ENCODE measurements at regions not wholly inside any gene's neighbourhood (a gene's known extent, or its start where the extent isn't known, plus 50 kb on each side); places are given as distances from the start of the nearest gene placed in this dataset.
"Not testable (repeated sequence)": the region's sequence is repeated elsewhere in the genome, so short reads cannot be mapped to it uniquely, and the experiment has no call there.

GRCh38 chr4:173642509-173642908, 112.5 kb upstream of the HAND2 start:
- H3K4me3 ChIP-seq = no peak overlapping the region
- intact Hi-C loops (cut with DNase I) = no loop called here
- no peaks in the 10 kb centered on the region for H3K9me3 ChIP-seq
- WGBS, 3 donors = 53 to 65% (median 61%) methylated on average over 3 of the region's 3 CpGs
- no peaks in the 10 kb centered on the region for H3K36me3 ChIP-seq
- TF ChIP-seq CTCF (IDR thresholded peaks at IDR 0.05) (no peak), POLR2A (IDR thresholded peaks at IDR 0.05) (no peak), EP300 (IDR thresholded peaks at IDR 0.05) (no peak)
- DNase-seq = no peak
- H3K27ac ChIP-seq = no peak overlapping the region
- H3K4me1 ChIP-seq (ENCODE audit: insufficient read depth) = no peaks in the 10 kb centered on the region
- no peaks in the 10 kb centered on the region for H3K27me3 ChIP-seq

- no peaks in the 10 kb centered on the region for H3K4me1 ChIP-seq (ENCODE audit: insufficient read depth)
- no peak overlapping the region for H3K4me3 ChIP-seq
- H3K27ac ChIP-seq = no peak overlapping the region
- DNase-seq = no peak
- no peaks in the 10 kb centered on the region for H3K9me3 ChIP-seq
- H3K27me3 ChIP-seq = no peaks in the 10 kb centered on the region
- intact Hi-C loops (cut with DNase I) = no loop called here
- no peaks in the 10 kb centered on the region for H3K36me3 ChIP-seq
- TF ChIP-seq EP300 (IDR thresholded peaks at IDR 0.05) (no peak), CTCF (IDR thresholded peaks at IDR 0.05) (no peak), POLR2A (IDR thresholded peaks at IDR 0.05) (no peak)
These were observed 105.4 kb upstream of the HAND2 start for GRCh38 chr4:173635395-173635794.

- no peak for DNase-seq
- WGBS, 3 donors = 59 to 85% (median 82%) methylated on average over 1 of the region's 1 CpG
- no peak overlapping the region for H3K27ac ChIP-seq
- H3K4me1 ChIP-seq (ENCODE audit: insufficient read depth) = no peaks in the 10 kb centered on the region
- no peak overlapping the region for H3K4me3 ChIP-seq
- no peaks in the 10 kb centered on the region for H3K36me3 ChIP-seq
- intact Hi-C loops (cut with DNase I) = no loop called here
- H3K27me3 ChIP-seq = no peaks in the 10 kb centered on the region
- TF ChIP-seq CTCF (IDR thresholded peaks at IDR 0.05) = no peak
- TF ChIP-seq POLR2A (IDR thresholded peaks at IDR 0.05) = no peak
- no peak for TF ChIP-seq EP300 (IDR thresholded peaks at IDR 0.05)
- H3K9me3 ChIP-seq = peaks cover 0 to 6% of the 10 kb centered on the region in 2 donors
These were observed 96.2 kb upstream of the HAND2 start for GRCh38 chr4:173626277-173626676.

- H3K9me3 ChIP-seq; H3K27me3 ChIP-seq; intact Hi-C loops (cut with DNase I); H3K36me3 ChIP-seq; DNase-seq; H3K27ac ChIP-seq; H3K4me1 ChIP-seq (ENCODE audit: insufficient read depth); H3K4me3 ChIP-seq: not testable (repeated sequence)
- 86 to 92% (median 87%) methylated on average over 5 of the region's 5 CpGs for WGBS, 3 donors
These were observed 88.6 kb upstream of the HAND2 start for GRCh38 chr4:173618648-173619047.

- no peak for DNase-seq
- intact Hi-C loops (cut with DNase I) = no loop called here
- Histone ChIP-seq H3K4me3 (no peak overlapping the region), H3K4me1 (ENCODE audit: insufficient read depth) (no peaks in the 10 kb centered on the region), H3K36me3 (no peaks in the 10 kb centered on the region), H3K27me3 (no peaks in the 10 kb centered on the region), H3K9me3 (no peaks in the 10 kb centered on the region), H3K27ac (no peak overlapping the region)
- no peak for TF ChIP-seq EP300 (IDR thresholded peaks at IDR 0.05)
- TF ChIP-seq POLR2A (IDR thresholded peaks at IDR 0.05) = no peak
- no peak for TF ChIP-seq CTCF (IDR thresholded peaks at IDR 0.05)
- WGBS, 3 donors = 86 to 90% (median 87%) methylated on average over 2 of the region's 2 CpGs
These were observed 79.1 kb upstream of the HAND2 start for GRCh38 chr4:173609158-173609557.

- H3K27ac ChIP-seq; H3K27me3 ChIP-seq; H3K4me1 ChIP-seq (ENCODE audit: insufficient read depth); H3K36me3 ChIP-seq; intact Hi-C loops (cut with DNase I); H3K9me3 ChIP-seq; H3K4me3 ChIP-seq; DNase-seq: not testable (repeated sequence)
- WGBS, 3 donors = 31 to 40% (median 36%) methylated on average over 10 to 15 of the region's 15 CpGs
These were observed 78.6 kb upstream of the HAND2 start for GRCh38 chr4:173608632-173609031.
